Common myeloid progenitor, CD34-positive (primary cell): ENCODE measurements at regions not wholly inside any gene's neighbourhood (a gene's known extent, or its start where the extent isn't known, plus 50 kb on each side); places are given as distances from the start of the nearest gene placed in this dataset.

ENCODE experiments used
- CTCF ChIA-PET: fragments of 350-600 bp; sonication (Branson Sonifier 250); formaldehyde crosslinking; loops from one replicate; lab custom pipeline; 2021; ENCODE audit warnings: antibody characterized with exemption; lab: Charles Lee
- POLR2A ChIA-PET: fragments of 350-600 bp; sonication (Branson Sonifier 250); formaldehyde crosslinking; loops from one replicate; lab custom pipeline; 2021; ENCODE audit warnings: antibody characterized with exemption; lab: Charles Lee
- DNase-seq, 3 donors: peaks; one replicate each; pipeline versions ENCODE4 v3.0.0 to v3.0.0-alpha.2; 2013
- H3K27ac ChIP-seq, 2 experiments: 1 replicate in 1 of 2; 2 replicates in 1 of 2; pipeline ENCODE4 v1.7.0; 2013; ENCODE audit warnings: inconsistent platforms in 2 of 2, low read length in 2 of 2, mild to moderate bottlenecking in 2 of 2, low read depth in 1 of 2, moderate library complexity in 1 of 2; ENCODE audit not compliant: severe bottlenecking in 2 of 2, insufficient read depth in 1 of 2, poor library complexity in 1 of 2
- H3K27me3 ChIP-seq, 5 experiments: replicated peaks in 2 of 5; 1 replicate in 3 of 5; 2 replicates in 2 of 5; pipeline versions ENCODE4 v1.6.1 to v1.7.0; 2013; ENCODE audit warnings: low read length in 4 of 5, mild to moderate bottlenecking in 2 of 5, moderate library complexity in 2 of 5, inconsistent platforms in 1 of 5; ENCODE audit not compliant: insufficient read depth in 5 of 5, control insufficient read depth in 4 of 5
- H3K36me3 ChIP-seq, 4 experiments: 1 replicate in 2 of 4; 2 replicates in 2 of 4; pipeline versions ENCODE4 v1.6.1 to v1.7.0; 2013; ENCODE audit warnings: low read length in 3 of 4, control low read depth in 1 of 4, mild to moderate bottlenecking in 1 of 4; ENCODE audit not compliant: control insufficient read depth in 4 of 4, insufficient read depth in 4 of 4
- H3K4me1 ChIP-seq, 4 experiments: 1 replicate in 3 of 4; 2 replicates in 1 of 4; pipeline versions ENCODE4 v1.6.1 to v1.7.1; 2013; ENCODE audit warnings: low read length in 3 of 4, mild to moderate bottlenecking in 3 of 4, control low read depth in 1 of 4, inconsistent platforms in 1 of 4, moderate library complexity in 1 of 4; ENCODE audit not compliant: control insufficient read depth in 4 of 4, insufficient read depth in 4 of 4; ENCODE audit errors: control extremely low read depth in 1 of 4
- H3K4me3 ChIP-seq, 7 experiments: 1 replicate in 4 of 7; 2 replicates in 3 of 7; pipeline versions ENCODE4 v1.5.1 to v1.7.0; 2013; ENCODE audit warnings: mild to moderate bottlenecking in 7 of 7, low read length in 6 of 7, moderate library complexity in 6 of 7, inconsistent platforms in 2 of 7, low read depth in 2 of 7, control low read depth in 1 of 7; ENCODE audit not compliant: insufficient read depth in 4 of 7, control insufficient read depth in 1 of 7; ENCODE audit errors: extremely low read depth in 1 of 7
- H3K9me3 ChIP-seq, 5 experiments: 1 replicate in 4 of 5; 2 replicates in 1 of 5; pipeline versions ENCODE4 v1.6.1 to v1.7.1; 2013; ENCODE audit warnings: low read length in 4 of 5, mild to moderate bottlenecking in 2 of 5, inconsistent platforms in 1 of 5, low read depth in 1 of 5, moderate library complexity in 1 of 5; ENCODE audit not compliant: control insufficient read depth in 4 of 5, insufficient read depth in 2 of 5; ENCODE audit errors: control extremely low read depth in 1 of 5
- WGBS: methylation state at CpG from one replicate; pipeline ENCODE4 v1.1.5; 2013; ENCODE audit not compliant: insufficient coverage; 5-methylcytosine and 5-hydroxymethylcytosine counted together

GRCh38 chr11:36874291-36874690 lies 276.3 kb upstream of the RAG2 start:
- Histone ChIP-seq H3K4me1 (no peaks in the 10 kb centered on the region), H3K9me3 (no peaks in the 10 kb centered on the region), H3K27me3 (no peaks in the 10 kb centered on the region), H3K4me3 (no peak overlapping the region), H3K27ac (no peak overlapping the region), H3K36me3 (no peaks in the 10 kb centered on the region)
- WGBS: 61% methylated on average over 4 of the region's 4 CpGs
- POLR2A ChIA-PET: no interaction called here
- DNase-seq: no peak
- CTCF ChIA-PET: no interaction called here

GRCh38 chr11:36870361-36870760 lies 272.3 kb upstream of the RAG2 start:
- Histone ChIP-seq H3K9me3 (no peaks in the 10 kb centered on the region), H3K27me3 (peaks cover 0 to 2% (median 0%) of the 10 kb centered on the region in 5 experiments), H3K36me3 (no peaks in the 10 kb centered on the region), H3K27ac (no peak overlapping the region), H3K4me3 (no peak overlapping the region), H3K4me1 (no peaks in the 10 kb centered on the region)
- whole genome bisulfite sequencing: 100% methylated on average over 1 of the region's 3 CpGs
- CTCF ChIA-PET: no interaction called here
- no peak for DNase-seq
- POLR2A ChIA-PET: no interaction called here

- 100% methylated on average over 5 of the region's 5 CpGs for WGBS
- no peaks in the 10 kb centered on the region for H3K4me1 ChIP-seq
- H3K4me3 ChIP-seq: no peak overlapping the region
- POLR2A ChIA-PET: no interaction called here
- no peak overlapping the region for H3K27ac ChIP-seq
- H3K27me3 ChIP-seq: peaks cover 0 to 2% (median 0%) of the 10 kb centered on the region in 5 experiments
- DNase-seq: no peak
- H3K9me3 ChIP-seq: no peaks in the 10 kb centered on the region
- H3K36me3 ChIP-seq: no peaks in the 10 kb centered on the region
- CTCF ChIA-PET: no interaction called here
Observed at GRCh38 chr11:36868380-36868779, 270.3 kb upstream of the RAG2 start.

- ChIA-PET CTCF (no interaction called here), POLR2A (no interaction called here)
- DNase-seq: no peak
- Histone ChIP-seq H3K9me3 (no peaks in the 10 kb centered on the region), H3K36me3 (no peaks in the 10 kb centered on the region), H3K27me3 (peaks cover 0 to 2% (median 0%) of the 10 kb centered on the region in 5 experiments), H3K4me3 (no peak overlapping the region), H3K4me1 (no peaks in the 10 kb centered on the region), H3K27ac (no peak overlapping the region)
- 82% methylated on average over 1 of the region's 1 CpG for WGBS
Observed at GRCh38 chr11:36865846-36866245, 267.8 kb upstream of the RAG2 start.

- H3K4me1 ChIP-seq: no peaks in the 10 kb centered on the region
- H3K4me3 ChIP-seq: no peak overlapping the region
- ChIA-PET CTCF (no interaction called here), POLR2A (no interaction called here)
- no peaks in the 10 kb centered on the region for H3K27me3 ChIP-seq
- no peak for DNase-seq
- 83% methylated on average over 4 of the region's 4 CpGs for WGBS
- H3K27ac ChIP-seq: no peak overlapping the region
- H3K9me3 ChIP-seq: no peaks in the 10 kb centered on the region
- no peaks in the 10 kb centered on the region for H3K36me3 ChIP-seq
Observed at GRCh38 chr11:36854875-36855274, 256.8 kb upstream of the RAG2 start.

GRCh38 chr11:36848660-36849059 lies 250.6 kb upstream of the RAG2 start:
- 87% methylated on average over 2 of the region's 2 CpGs for WGBS
- H3K27ac ChIP-seq: no peak overlapping the region
- peaks cover 0 to 2% (median 0%) of the 10 kb centered on the region in 5 experiments for H3K27me3 ChIP-seq
- ChIA-PET POLR2A (no interaction called here), CTCF (no interaction called here)
- H3K36me3 ChIP-seq: no peaks in the 10 kb centered on the region
- no peaks in the 10 kb centered on the region for H3K9me3 ChIP-seq
- no peaks in the 10 kb centered on the region for H3K4me1 ChIP-seq
- DNase-seq: no peak
- H3K4me3 ChIP-seq: no peak overlapping the region

- Histone ChIP-seq H3K9me3 (peaks cover 0 to 2% (median 0%) of the 10 kb centered on the region in 5 experiments), H3K27ac (no peak overlapping the region), H3K27me3 (no peaks in the 10 kb centered on the region), H3K36me3 (no peaks in the 10 kb centered on the region), H3K4me3 (no peak overlapping the region), H3K4me1 (no peaks in the 10 kb centered on the region)
- WGBS: 90% methylated on average over 1 of the region's 2 CpGs
- POLR2A ChIA-PET: no interaction called here
- CTCF ChIA-PET: no interaction called here
- no peak for DNase-seq
Observed at GRCh38 chr11:36840378-36840777, 242.3 kb upstream of the RAG2 start.
